ENCODE measurements at regions not wholly inside any gene's neighbourhood (a gene's known extent, or its start where the extent isn't known, plus 50 kb on each side); places are given as distances from the start of the nearest gene placed in this dataset.

- H3K4me3 ChIP-seq = no peak overlapping the region
- H3K9me3 ChIP-seq = peaks cover 0 to 6% (median 0%) of the 10 kb centered on the region in 8 donors
- H3K4me1 ChIP-seq = no peaks in the 10 kb centered on the region
- intact Hi-C loops (cut with DNase I; ENCODE audit: low total_unique reads) = no loop called here
- no peaks in the 10 kb centered on the region for H3K27me3 ChIP-seq (replicated peaks in 1 of 7)
- no peak overlapping the region for H3K27ac ChIP-seq
- no peak for DNase-seq
- no peak for TF ChIP-seq POLR2AphosphoS5 (IDR thresholded peaks at IDR 0.05)
- no peak for TF ChIP-seq POLR2A (IDR thresholded peaks at IDR 0.05)
- no peak for TF ChIP-seq CTCF (IDR thresholded peaks at IDR 0.05 in 8 of 11, conservative IDR thresholded peaks at IDR 0.05 in 3 of 11)
- 81 to 88% (median 83%) methylated on average over 6 of the region's 6 CpGs for WGBS, 5 donors
- no peaks in the 10 kb centered on the region for H3K36me3 ChIP-seq
These were observed 91.1 kb upstream of the LRRN1 start for GRCh38 chr3:3707858-3708768.

- intact Hi-C loops (cut with DNase I; ENCODE audit: low total_unique reads) = no loop called here
- TF ChIP-seq POLR2AphosphoS5 (IDR thresholded peaks at IDR 0.05) = no peak
- no peak for TF ChIP-seq CTCF (IDR thresholded peaks at IDR 0.05 in 8 of 11, conservative IDR thresholded peaks at IDR 0.05 in 3 of 11)
- no peak for TF ChIP-seq POLR2A (IDR thresholded peaks at IDR 0.05)
- no peak overlapping the region for H3K27ac ChIP-seq
- DNase-seq = no peak
- WGBS, 5 donors = 50 to 59% (median 56%) methylated on average over 6 of the region's 6 CpGs
- no peaks in the 10 kb centered on the region for H3K4me1 ChIP-seq
- H3K36me3 ChIP-seq = no peaks in the 10 kb centered on the region
- H3K4me3 ChIP-seq = no peak overlapping the region
- no peaks in the 10 kb centered on the region for H3K27me3 ChIP-seq (replicated peaks in 1 of 7)
- no peaks in the 10 kb centered on the region for H3K9me3 ChIP-seq
These were observed 94.0 kb upstream of the LRRN1 start for GRCh38 chr3:3705090-3705775.

GRCh38 chr3:3701949-3702348, 97.3 kb upstream of the LRRN1 start:
- H3K36me3 ChIP-seq = no peaks in the 10 kb centered on the region
- no peak overlapping the region for H3K4me3 ChIP-seq
- no peak for DNase-seq
- no peaks in the 10 kb centered on the region for H3K9me3 ChIP-seq
- H3K4me1 ChIP-seq = no peaks in the 10 kb centered on the region
- intact Hi-C loops (cut with DNase I; ENCODE audit: low total_unique reads) = no loop called here
- TF ChIP-seq POLR2AphosphoS5 (IDR thresholded peaks at IDR 0.05) (no peak), CTCF (IDR thresholded peaks at IDR 0.05 in 8 of 11, conservative IDR thresholded peaks at IDR 0.05 in 3 of 11) (no peak), POLR2A (IDR thresholded peaks at IDR 0.05) (no peak)
- no peaks in the 10 kb centered on the region for H3K27me3 ChIP-seq (replicated peaks in 1 of 7)
- H3K27ac ChIP-seq = no peak overlapping the region
- WGBS, 5 donors = 89 to 93% (median 90%) methylated on average over 5 of the region's 5 CpGs
